IMR-90 (cell line): ENCODE measurements at regions not wholly inside any gene's neighbourhood (a gene's known extent, or its start where the extent isn't known, plus 50 kb on each side); places are given as distances from the start of the nearest gene placed in this dataset.

Source experiments
- ATAC-seq: fragments of 200-7000 bp; cut with Tn5 transposase; 2 replicates; pipeline ENCODE4 v1.9.1; 2020; ENCODE audit warnings: low read depth, mild to moderate bottlenecking, moderate library complexity
- BruUV-seq: library from RNA; stranded (reverse); fragments of 400-500 nt; replicated peaks from 2 replicates; lab custom pipeline; 2021; lab: Mats Ljungman, UMichigan
- CTCF ChIA-PET: fragments of 300-600 bp; formaldehyde crosslinking; extraction: SDS; loops from one replicate; lab custom pipeline; 2021; ENCODE audit warnings: antibody characterized with exemption; lab: Yijun Ruan, JAX
- POLR2A ChIA-PET: fragments of 300-600 bp; sonication (Branson Sonifier 250); formaldehyde crosslinking; loops from one replicate; lab custom pipeline; 2022; ENCODE audit warnings: antibody characterized with exemption; ENCODE audit not compliant: unreplicated experiment; lab: Charles Lee
- DNase-seq: peaks from one replicate; pipeline ENCODE4 v3.0.0; 2013
- H2AFZ ChIP-seq: replicated peaks from 2 replicates; pipeline ENCODE3; 2013; ENCODE audit warnings: low read length, mild to moderate bottlenecking; ENCODE audit not compliant: poor library complexity
- H2AK5ac ChIP-seq: 2 replicates; pipeline ENCODE4 v1.6.1; 2013; ENCODE audit warnings: low read depth, low read length, inconsistent platforms
- H2AK9ac ChIP-seq: replicated peaks from 2 replicates; pipeline ENCODE3; 2013; ENCODE audit warnings: mild to moderate bottlenecking, low read depth, low read length, moderate library complexity; ENCODE audit not compliant: poor library complexity
- H2BK120ac ChIP-seq: 2 replicates; pipeline ENCODE4 v1.6.1; 2013; ENCODE audit warnings: low read depth, low read length, inconsistent platforms
- H2BK15ac ChIP-seq: 3 replicates; pipeline ENCODE4 v1.6.1; 2013; ENCODE audit warnings: low read depth, low read length, inconsistent platforms
- H2BK20ac ChIP-seq: 2 replicates; pipeline ENCODE4 v1.6.1; 2013; ENCODE audit warnings: low read depth, mild to moderate bottlenecking, inconsistent platforms, low read length, moderate library complexity
- H2BK5ac ChIP-seq: 2 replicates; pipeline ENCODE4 v1.6.1; 2013; ENCODE audit warnings: mild to moderate bottlenecking, low read depth, low read length, inconsistent platforms; ENCODE audit not compliant: poor library complexity, severe bottlenecking
- H3K14ac ChIP-seq: replicated peaks from 2 replicates; pipeline ENCODE4 v1.6.1; 2013; ENCODE audit warnings: low read depth, low read length, inconsistent platforms
- H3K18ac ChIP-seq: 2 replicates; pipeline ENCODE4 v1.6.1; 2013; ENCODE audit warnings: low read depth, low read length, control low read depth
- H3K23ac ChIP-seq: 2 replicates; pipeline ENCODE4 v1.6.1; 2013; ENCODE audit warnings: low read depth, low read length, inconsistent platforms
- H3K27ac ChIP-seq: 2 replicates; pipeline ENCODE4 v1.5.1; 2013; ENCODE audit warnings: mild to moderate bottlenecking, control low read depth, low read length; ENCODE audit not compliant: insufficient read depth
- H3K27me3 ChIP-seq: 2 replicates; pipeline ENCODE4 v1.6.1; 2013; ENCODE audit warnings: low read length; ENCODE audit not compliant: control insufficient read depth, insufficient read depth
- H3K36me3 ChIP-seq: 2 replicates; pipeline ENCODE4 v1.6.1; 2013; ENCODE audit warnings: low read length, mixed read lengths; ENCODE audit not compliant: control insufficient read depth, insufficient read depth
- H3K4ac ChIP-seq: 2 replicates; pipeline ENCODE4 v1.6.1; 2013; ENCODE audit warnings: low read depth, low read length, inconsistent platforms
- H3K4me1 ChIP-seq: 2 replicates; pipeline ENCODE4 v1.6.1; 2013; ENCODE audit warnings: low read length, mixed read lengths; ENCODE audit not compliant: control insufficient read depth, insufficient read depth
- H3K4me2 ChIP-seq: 2 replicates; pipeline ENCODE4 v1.6.1; 2013; ENCODE audit warnings: low read depth, mild to moderate bottlenecking, control low read depth, low read length, moderate library complexity
- H3K4me3 ChIP-seq: 2 replicates; pipeline ENCODE4 v1.5.1; 2013; ENCODE audit warnings: low read depth, mild to moderate bottlenecking, control low read depth, low read length, moderate library complexity; ENCODE audit not compliant: insufficient read depth
- H3K56ac ChIP-seq: 2 replicates; pipeline ENCODE4 v1.6.1; 2013; ENCODE audit warnings: low read length, inconsistent platforms; ENCODE audit not compliant: insufficient read depth; ENCODE audit errors: extremely low read depth
- H3K79me1 ChIP-seq, 2 experiments: 2 replicates each; pipeline ENCODE4 v1.6.1; 2013; ENCODE audit warnings: low read length in 2 of 2, inconsistent platforms in 1 of 2, low read depth in 1 of 2
- H3K9ac ChIP-seq: 2 replicates; pipeline ENCODE4 v1.6.1; 2013; ENCODE audit warnings: low read depth, low read length, control low read depth
- H3K9me1 ChIP-seq: 2 replicates; pipeline ENCODE4 v1.6.1; 2013; ENCODE audit warnings: low read length, inconsistent platforms; ENCODE audit not compliant: insufficient read depth
- H3K9me3 ChIP-seq: 2 replicates; pipeline ENCODE4 v1.6.1; 2013; ENCODE audit warnings: low read length; ENCODE audit not compliant: control insufficient read depth, insufficient read depth
- H4K20me1 ChIP-seq: 2 replicates; pipeline ENCODE4 v1.6.1; 2013; ENCODE audit warnings: low read length, inconsistent platforms; ENCODE audit not compliant: insufficient read depth
- H4K5ac ChIP-seq: 2 replicates; pipeline ENCODE4 v1.6.1; 2013; ENCODE audit warnings: mild to moderate bottlenecking, low read depth, low read length, control low read depth
- H4K8ac ChIP-seq, 2 experiments: 2 replicates each; pipeline ENCODE4 v1.6.1; 2013; ENCODE audit warnings: low read depth in 2 of 2, low read length in 2 of 2, control low read depth in 1 of 2, inconsistent platforms in 1 of 2
- H4K91ac ChIP-seq: 2 replicates; pipeline ENCODE4 v1.6.1; 2013; ENCODE audit warnings: low read depth, low read length, inconsistent platforms; ENCODE audit not compliant: insufficient read depth
- FOS ChIP-seq: fragments of 150-350 bp; IDR thresholded peaks from 2 replicates; pipeline ENCODE4 v1.6.1; 2016; ENCODE audit warnings: low read depth, low read length
- dilution Hi-C: fragments of 300-500 bp; cut with HindIII; formaldehyde crosslinking; loops from one replicate; pipeline ENCODE4 v1.14.3; 2018; ENCODE audit warnings: low sequenced_read_pairs; ENCODE audit not compliant: unreplicated experiment
- in situ Hi-C: fragments of 300-500 bp; cut with MboI; formaldehyde crosslinking; loops from 3 replicates; pipeline ENCODE4 v1.14.3; 2019; ENCODE audit warnings: low sequenced_read_pairs, inconsistent platforms, mixed read lengths
- intact Hi-C: fragments of 100-400 bp; cut with micrococcal nuclease; formaldehyde crosslinking; loops from 2 replicates; pipeline ENCODE4 v1.10.0; 2022
- TF ChIP-seq, protein P1 (sequence below): fragments of 150-350 bp; IDR thresholded peaks from 2 replicates; pipeline ENCODE4 v1.6.1; 2017; ENCODE audit warnings: mild to moderate bottlenecking, antibody characterized with exemption, low read length, low read depth

DNA sequence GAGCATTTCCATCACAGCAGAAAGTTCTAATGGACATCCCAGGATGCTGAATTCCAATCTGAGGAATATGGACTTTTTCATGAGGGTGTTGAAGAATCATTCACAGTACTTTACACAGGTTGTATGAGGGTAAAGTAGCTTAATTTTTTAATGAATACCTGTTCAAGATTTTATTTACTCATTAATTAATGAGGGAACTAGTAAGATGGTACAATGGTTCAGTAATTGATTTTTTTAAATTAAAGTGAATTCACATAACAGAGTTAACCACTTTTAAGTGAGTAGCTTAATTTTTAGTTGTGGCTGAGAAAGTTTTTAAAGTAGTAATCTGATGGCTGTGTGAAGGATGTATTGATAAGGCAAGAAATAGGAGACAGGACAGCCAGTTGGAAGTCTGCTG lies 266.5 kb downstream of the GFRA1 start:
- Histone ChIP-seq H2BK20ac (no peak overlapping the region), H3K4me1 (no peaks in the 10 kb centered on the region), H3K4me2 (no peak overlapping the region), H2BK120ac (no peak overlapping the region), H3K79me1 (no peaks in the 10 kb centered on the region), H3K27ac (no peak overlapping the region), H3K4ac (no peak overlapping the region), H2AK9ac (no peak overlapping the region), H2BK5ac (no peak overlapping the region), H3K27me3 (peaks cover 3% of the 10 kb centered on the region; the same call in 1 of the 2 replicates), H2AK5ac (no peak overlapping the region), H2BK15ac (no peak overlapping the region), H4K8ac (no peak overlapping the region), H3K23ac (no peak overlapping the region), H2AFZ (no peak overlapping the region), H3K14ac (no peak overlapping the region), H3K56ac (no peak overlapping the region), H3K4me3 (no peak overlapping the region), H4K5ac (no peak overlapping the region), H4K91ac (no peak overlapping the region), H3K9ac (no peak overlapping the region), H3K9me3 (no peaks in the 10 kb centered on the region), H3K9me1 (no peaks in the 10 kb centered on the region), H3K36me3 (no peaks in the 10 kb centered on the region), H4K20me1 (no peaks in the 10 kb centered on the region), H3K18ac (no peak overlapping the region)
- no peak for ATAC-seq
- DNase-seq: no peak
- ChIA-PET POLR2A (no interaction called here), CTCF (no interaction called here)
- TF ChIP-seq, protein P1, sequence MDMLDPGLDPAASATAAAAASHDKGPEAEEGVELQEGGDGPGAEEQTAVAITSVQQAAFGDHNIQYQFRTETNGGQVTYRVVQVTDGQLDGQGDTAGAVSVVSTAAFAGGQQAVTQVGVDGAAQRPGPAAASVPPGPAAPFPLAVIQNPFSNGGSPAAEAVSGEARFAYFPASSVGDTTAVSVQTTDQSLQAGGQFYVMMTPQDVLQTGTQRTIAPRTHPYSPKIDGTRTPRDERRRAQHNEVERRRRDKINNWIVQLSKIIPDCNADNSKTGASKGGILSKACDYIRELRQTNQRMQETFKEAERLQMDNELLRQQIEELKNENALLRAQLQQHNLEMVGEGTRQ: no peak
- no peak for TF ChIP-seq FOS
- dilution Hi-C loops (no loop called here), in situ Hi-C loops (no loop called here), intact Hi-C loops (no loop called here)
- BruUV-seq: no TSS peak
